ENCODE measurements at regions not wholly inside any gene's neighbourhood (a gene's known extent, or its start where the extent isn't known, plus 50 kb on each side); places are given as distances from the start of the nearest gene placed in this dataset.

DNA sequence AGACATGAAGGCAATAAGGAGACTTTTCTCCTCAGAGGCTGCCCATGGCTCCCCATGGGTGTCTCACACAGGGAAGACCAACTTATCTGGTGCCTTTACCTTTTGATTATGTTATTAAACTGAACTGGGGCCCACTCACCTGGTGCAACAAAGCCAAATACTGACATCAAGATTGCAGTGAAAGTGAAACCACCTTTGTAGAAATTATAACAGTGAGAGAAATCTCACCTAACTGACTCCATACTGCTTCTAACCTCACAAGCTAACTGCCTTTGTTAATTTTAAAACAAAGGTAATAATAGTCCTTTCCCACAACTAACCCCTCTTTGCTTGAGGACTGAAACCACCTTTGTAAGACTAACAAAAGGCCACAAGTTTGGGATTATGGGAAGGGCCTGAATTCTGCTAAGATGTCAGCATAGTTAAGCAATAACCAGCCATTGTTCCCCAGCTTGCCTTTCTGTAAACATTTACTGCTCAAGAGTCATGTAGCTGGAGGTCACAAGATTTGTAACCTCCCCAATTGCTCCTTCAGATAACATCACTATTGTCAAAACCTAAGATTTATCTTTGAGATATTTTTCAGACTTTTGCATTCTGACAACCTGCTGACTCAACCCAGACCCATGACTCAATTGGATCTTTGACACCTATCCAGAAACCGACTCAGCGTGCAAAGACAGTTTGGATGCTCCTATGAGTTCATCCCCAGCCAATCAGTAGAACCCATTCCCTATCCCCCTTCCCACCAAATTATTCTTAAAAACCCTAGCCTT lies 420.3 kb upstream of the CFAP20DC start:
- no peak overlapping the region for H3K9ac ChIP-seq (ENCODE audit: low read length)
- H3K9me3 ChIP-seq (ENCODE audit: low read length), result no peaks in the 10 kb centered on the region
- no peaks in the 10 kb centered on the region for H3K36me3 ChIP-seq (ENCODE audit: insufficient read depth, low read length)
- no peaks in the 10 kb centered on the region for H3F3A ChIP-seq (ENCODE audit: insufficient read depth, low read length, poor library complexity, severe bottlenecking)
- H3K4me3 ChIP-seq (ENCODE audit: low read length), result no peak overlapping the region
- H3K9me2 ChIP-seq (ENCODE audit: insufficient read depth, low read length), result no peaks in the 10 kb centered on the region
- H2AFZ ChIP-seq (ENCODE audit: low read depth, low read length), result no peak overlapping the region
- no peaks in the 10 kb centered on the region for H3K27me3 ChIP-seq (ENCODE audit: insufficient read depth, low read depth, low read length)
- no peaks in the 10 kb centered on the region for H3K79me2 ChIP-seq (replicated peaks; ENCODE audit: insufficient read depth, low read length)
- no peak overlapping the region for H3K27ac ChIP-seq (ENCODE audit: low read length)
- H3K4me2 ChIP-seq (ENCODE audit: low read length), result no peak overlapping the region
- H4K20me1 ChIP-seq (ENCODE audit: insufficient read depth), result no peaks in the 10 kb centered on the region
- TF ChIP-seq RAD21 (conservative IDR thresholded peaks at IDR 0.05), result no peak
- TF ChIP-seq, protein P1, sequence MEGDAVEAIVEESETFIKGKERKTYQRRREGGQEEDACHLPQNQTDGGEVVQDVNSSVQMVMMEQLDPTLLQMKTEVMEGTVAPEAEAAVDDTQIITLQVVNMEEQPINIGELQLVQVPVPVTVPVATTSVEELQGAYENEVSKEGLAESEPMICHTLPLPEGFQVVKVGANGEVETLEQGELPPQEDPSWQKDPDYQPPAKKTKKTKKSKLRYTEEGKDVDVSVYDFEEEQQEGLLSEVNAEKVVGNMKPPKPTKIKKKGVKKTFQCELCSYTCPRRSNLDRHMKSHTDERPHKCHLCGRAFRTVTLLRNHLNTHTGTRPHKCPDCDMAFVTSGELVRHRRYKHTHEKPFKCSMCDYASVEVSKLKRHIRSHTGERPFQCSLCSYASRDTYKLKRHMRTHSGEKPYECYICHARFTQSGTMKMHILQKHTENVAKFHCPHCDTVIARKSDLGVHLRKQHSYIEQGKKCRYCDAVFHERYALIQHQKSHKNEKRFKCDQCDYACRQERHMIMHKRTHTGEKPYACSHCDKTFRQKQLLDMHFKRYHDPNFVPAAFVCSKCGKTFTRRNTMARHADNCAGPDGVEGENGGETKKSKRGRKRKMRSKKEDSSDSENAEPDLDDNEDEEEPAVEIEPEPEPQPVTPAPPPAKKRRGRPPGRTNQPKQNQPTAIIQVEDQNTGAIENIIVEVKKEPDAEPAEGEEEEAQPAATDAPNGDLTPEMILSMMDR (IDR thresholded peaks at IDR 0.05; ENCODE audit: poor library complexity, severe bottlenecking), result no peak
- TF ChIP-seq, protein P2, sequence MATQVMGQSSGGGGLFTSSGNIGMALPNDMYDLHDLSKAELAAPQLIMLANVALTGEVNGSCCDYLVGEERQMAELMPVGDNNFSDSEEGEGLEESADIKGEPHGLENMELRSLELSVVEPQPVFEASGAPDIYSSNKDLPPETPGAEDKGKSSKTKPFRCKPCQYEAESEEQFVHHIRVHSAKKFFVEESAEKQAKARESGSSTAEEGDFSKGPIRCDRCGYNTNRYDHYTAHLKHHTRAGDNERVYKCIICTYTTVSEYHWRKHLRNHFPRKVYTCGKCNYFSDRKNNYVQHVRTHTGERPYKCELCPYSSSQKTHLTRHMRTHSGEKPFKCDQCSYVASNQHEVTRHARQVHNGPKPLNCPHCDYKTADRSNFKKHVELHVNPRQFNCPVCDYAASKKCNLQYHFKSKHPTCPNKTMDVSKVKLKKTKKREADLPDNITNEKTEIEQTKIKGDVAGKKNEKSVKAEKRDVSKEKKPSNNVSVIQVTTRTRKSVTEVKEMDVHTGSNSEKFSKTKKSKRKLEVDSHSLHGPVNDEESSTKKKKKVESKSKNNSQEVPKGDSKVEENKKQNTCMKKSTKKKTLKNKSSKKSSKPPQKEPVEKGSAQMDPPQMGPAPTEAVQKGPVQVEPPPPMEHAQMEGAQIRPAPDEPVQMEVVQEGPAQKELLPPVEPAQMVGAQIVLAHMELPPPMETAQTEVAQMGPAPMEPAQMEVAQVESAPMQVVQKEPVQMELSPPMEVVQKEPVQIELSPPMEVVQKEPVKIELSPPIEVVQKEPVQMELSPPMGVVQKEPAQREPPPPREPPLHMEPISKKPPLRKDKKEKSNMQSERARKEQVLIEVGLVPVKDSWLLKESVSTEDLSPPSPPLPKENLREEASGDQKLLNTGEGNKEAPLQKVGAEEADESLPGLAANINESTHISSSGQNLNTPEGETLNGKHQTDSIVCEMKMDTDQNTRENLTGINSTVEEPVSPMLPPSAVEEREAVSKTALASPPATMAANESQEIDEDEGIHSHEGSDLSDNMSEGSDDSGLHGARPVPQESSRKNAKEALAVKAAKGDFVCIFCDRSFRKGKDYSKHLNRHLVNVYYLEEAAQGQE (IDR thresholded peaks at IDR 0.05; ENCODE audit: borderline replicate concordance), result no peak
- TF ChIP-seq TAF1 (IDR thresholded peaks at IDR 0.05; ENCODE audit: low read depth), result no peak
- TF ChIP-seq EZH2 (IDR thresholded peaks at IDR 0.05; ENCODE audit: borderline replicate concordance, insufficient read depth, low read length, poor library complexity, severe bottlenecking), result no peak
- TF ChIP-seq MXI1 (conservative IDR thresholded peaks at IDR 0.05; ENCODE audit: poor library complexity, severe bottlenecking), result no peak
- TF ChIP-seq EP300 (conservative IDR thresholded peaks at IDR 0.05; ENCODE audit: poor library complexity, severe bottlenecking), result no peak
- TF ChIP-seq SMC3 (conservative IDR thresholded peaks at IDR 0.05; ENCODE audit: poor library complexity), result no peak
- TF ChIP-seq POLR2AphosphoS5 (IDR thresholded peaks at IDR 0.05), result no peak

DNA sequence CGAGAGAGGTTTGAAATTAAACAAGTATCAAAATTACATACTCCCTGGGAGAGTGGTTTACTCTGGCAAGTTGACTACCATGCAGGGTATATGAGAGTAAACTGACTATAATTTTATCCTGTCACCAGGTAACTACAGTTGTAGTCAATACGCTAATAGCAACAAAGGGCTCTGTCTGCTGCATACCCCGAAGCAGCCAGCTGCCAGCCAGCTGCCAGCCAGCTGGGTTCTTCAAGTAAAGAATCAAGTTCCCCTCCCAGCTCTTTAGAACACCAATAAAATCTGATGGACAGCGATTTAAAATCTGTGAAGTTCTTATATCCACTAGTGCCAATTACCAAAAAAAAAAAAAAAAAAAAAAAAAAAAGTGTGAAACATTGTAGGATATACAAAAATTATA lies 417.7 kb upstream of the CFAP20DC start:
- Histone ChIP-seq H3K79me2 (replicated peaks; ENCODE audit: insufficient read depth, low read length) (no peaks in the 10 kb centered on the region), H3K27ac (ENCODE audit: low read length) (no peak overlapping the region), H3F3A (ENCODE audit: insufficient read depth, low read length, poor library complexity, severe bottlenecking) (no peaks in the 10 kb centered on the region), H3K4me2 (ENCODE audit: low read length) (no peak overlapping the region), H3K4me3 (ENCODE audit: low read length) (no peak overlapping the region), H3K9me3 (ENCODE audit: low read length) (no peaks in the 10 kb centered on the region), H3K36me3 (ENCODE audit: insufficient read depth, low read length) (no peaks in the 10 kb centered on the region), H3K27me3 (ENCODE audit: insufficient read depth, low read depth, low read length) (no peaks in the 10 kb centered on the region), H3K9ac (ENCODE audit: low read length) (no peak overlapping the region), H3K9me2 (ENCODE audit: insufficient read depth, low read length) (no peaks in the 10 kb centered on the region), H2AFZ (ENCODE audit: low read depth, low read length) (no peak overlapping the region), H4K20me1 (ENCODE audit: insufficient read depth) (no peaks in the 10 kb centered on the region)
- TF ChIP-seq MXI1 (conservative IDR thresholded peaks at IDR 0.05; ENCODE audit: poor library complexity, severe bottlenecking) (no peak), EP300 (conservative IDR thresholded peaks at IDR 0.05; ENCODE audit: poor library complexity, severe bottlenecking) (no peak)
- TF ChIP-seq, protein P1 (IDR thresholded peaks at IDR 0.05; ENCODE audit: poor library complexity, severe bottlenecking), result no peak
- TF ChIP-seq, protein P2 (IDR thresholded peaks at IDR 0.05; ENCODE audit: borderline replicate concordance), result no peak

Measured in neural cell (in vitro differentiated cells).